Prostate gland (tissue), 2 donors: ENCODE measurements at regions not wholly inside any gene's neighbourhood (a gene's known extent, or its start where the extent isn't known, plus 50 kb on each side); places are given as distances from the start of the nearest gene placed in this dataset.
"Not testable (repeated sequence)": the region's sequence is repeated elsewhere in the genome, so short reads cannot be mapped to it uniquely, and the experiment has no call there.

Experiments used
- DNase-seq: peaks from one replicate; pipeline ENCODE4 v3.0.0-alpha.2; 2019; ENCODE audit warnings: low spot score
- H3K27ac ChIP-seq, 2 donors: fragments of 200-600 bp; sonication (generic); 2 replicates each; pipeline ENCODE4 v1.5.1; 2017 to 2019
- H3K27me3 ChIP-seq: fragments of 200-600 bp; sonication (generic); replicated peaks from 2 replicates; pipeline ENCODE4 v1.5.1; 2019; ENCODE audit not compliant: insufficient read depth
- H3K36me3 ChIP-seq, 2 donors: fragments of 200-600 bp; sonication (generic); 1 replicate in 1 of 2; 2 replicates in 1 of 2; pipeline versions ENCODE4 v1.5.1 to v1.8.1; 2017 to 2019
- H3K4me1 ChIP-seq: fragments of 200-600 bp; sonication (generic); replicated peaks from 2 replicates; pipeline ENCODE4 v1.5.1; 2019
- H3K4me3 ChIP-seq, 2 donors: fragments of 200-600 bp; sonication (generic); 2 replicates each; pipeline ENCODE4 v1.5.1; 2017 to 2019
- H3K9me3 ChIP-seq: fragments of 200-600 bp; sonication (generic); 2 replicates; pipeline ENCODE4 v1.5.1; 2017
- POLR2A ChIP-seq: fragments of 450-650 bp; IDR thresholded peaks from one replicate; pipeline ENCODE4 v1.6.1; 2016; ENCODE audit warnings: antibody characterized with exemption, mild to moderate bottlenecking
- POLR2AphosphoS5 ChIP-seq: sonication (generic); formaldehyde crosslinking; IDR thresholded peaks from one replicate; pipeline ENCODE4 v1.6.1; 2017; ENCODE audit warnings: antibody characterized with exemption
- WGBS: methylation state at CpG from one replicate; pipeline ENCODE4 v1.1.5; 2018; 5-methylcytosine and 5-hydroxymethylcytosine counted together
- intact Hi-C: fragments of 100-400 bp; cut with DNase I; formaldehyde crosslinking; loops from one replicate; pipeline ENCODE4 v1.14.2; 2022
- TF ChIP-seq, protein P1 (sequence below), 4 experiments: fragments of 200-600 bp in 2 of 4; fragments of 450-650 bp in 2 of 4; sonication (generic) in 2 of 4; IDR thresholded peaks; 1 replicate in 3 of 4; 2 replicates in 1 of 4; pipeline ENCODE4 v1.5.1; 2016 to 2019; ENCODE audit warnings: antibody characterized with exemption in 4 of 4, mild to moderate bottlenecking in 2 of 4, moderate library complexity in 2 of 4

DNA sequence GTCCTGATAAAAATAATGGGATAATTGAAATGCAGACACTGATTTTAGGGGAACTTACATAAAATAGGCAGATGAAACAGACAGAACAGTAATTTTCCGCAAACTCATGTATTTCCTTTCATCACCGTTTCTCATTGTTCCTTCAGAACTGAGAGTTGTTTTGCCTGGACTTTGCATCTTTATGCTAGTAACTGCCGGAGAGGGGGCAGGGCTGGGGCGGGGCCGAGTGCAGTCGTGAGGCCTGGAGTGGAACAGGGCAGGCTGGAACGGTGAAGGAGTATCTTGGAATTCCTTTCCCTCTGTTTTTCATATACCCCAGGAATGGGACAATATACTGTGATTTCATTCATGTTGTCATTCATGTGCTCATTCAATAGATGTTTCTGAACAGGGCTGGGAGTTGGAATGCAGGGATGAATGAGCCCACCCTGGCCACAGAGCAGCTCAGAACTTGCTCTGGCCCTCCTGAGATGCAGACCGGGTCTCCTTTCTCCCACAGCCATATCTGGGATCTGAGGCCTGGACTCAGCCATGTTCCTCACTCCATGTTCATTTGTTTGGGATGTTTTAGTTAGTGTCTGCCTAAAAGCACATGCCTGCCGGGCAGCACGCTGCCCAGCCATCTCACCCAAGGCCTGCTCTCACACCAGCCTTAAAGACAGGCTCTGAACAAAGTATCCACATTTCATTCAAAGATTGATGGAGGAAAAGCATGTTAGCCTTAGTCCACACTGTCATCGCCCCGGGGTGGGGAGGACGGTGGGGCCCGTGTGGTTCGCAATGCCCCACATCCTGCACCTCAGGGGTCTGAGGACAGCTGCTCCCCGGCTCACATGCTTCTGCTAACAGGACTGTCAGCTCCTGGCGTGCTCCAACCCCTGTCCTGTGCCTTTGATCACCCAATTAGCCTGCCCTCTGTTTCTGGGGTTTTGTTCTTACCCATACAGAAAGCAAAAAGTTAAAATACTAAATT is 92.9 kb downstream of the SOX1 start:
- Histone ChIP-seq H3K27me3 (no peaks in the 10 kb centered on the region), H3K36me3 (no peaks in the 10 kb centered on the region), H3K9me3 (no peaks in the 10 kb centered on the region), H3K4me1 (no peaks in the 10 kb centered on the region), H3K27ac (no peak overlapping the region), H3K4me3 (no peak overlapping the region)
- no peak for TF ChIP-seq POLR2AphosphoS5
- no peak for TF ChIP-seq POLR2A
- TF ChIP-seq, protein P1, sequence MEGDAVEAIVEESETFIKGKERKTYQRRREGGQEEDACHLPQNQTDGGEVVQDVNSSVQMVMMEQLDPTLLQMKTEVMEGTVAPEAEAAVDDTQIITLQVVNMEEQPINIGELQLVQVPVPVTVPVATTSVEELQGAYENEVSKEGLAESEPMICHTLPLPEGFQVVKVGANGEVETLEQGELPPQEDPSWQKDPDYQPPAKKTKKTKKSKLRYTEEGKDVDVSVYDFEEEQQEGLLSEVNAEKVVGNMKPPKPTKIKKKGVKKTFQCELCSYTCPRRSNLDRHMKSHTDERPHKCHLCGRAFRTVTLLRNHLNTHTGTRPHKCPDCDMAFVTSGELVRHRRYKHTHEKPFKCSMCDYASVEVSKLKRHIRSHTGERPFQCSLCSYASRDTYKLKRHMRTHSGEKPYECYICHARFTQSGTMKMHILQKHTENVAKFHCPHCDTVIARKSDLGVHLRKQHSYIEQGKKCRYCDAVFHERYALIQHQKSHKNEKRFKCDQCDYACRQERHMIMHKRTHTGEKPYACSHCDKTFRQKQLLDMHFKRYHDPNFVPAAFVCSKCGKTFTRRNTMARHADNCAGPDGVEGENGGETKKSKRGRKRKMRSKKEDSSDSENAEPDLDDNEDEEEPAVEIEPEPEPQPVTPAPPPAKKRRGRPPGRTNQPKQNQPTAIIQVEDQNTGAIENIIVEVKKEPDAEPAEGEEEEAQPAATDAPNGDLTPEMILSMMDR (IDR thresholded peaks at IDR 0.05): no peak
- DNase-seq: no peak
- intact Hi-C loops: no loop called here
- 61% methylated on average over 17 of the region's 17 CpGs for WGBS

DNA sequence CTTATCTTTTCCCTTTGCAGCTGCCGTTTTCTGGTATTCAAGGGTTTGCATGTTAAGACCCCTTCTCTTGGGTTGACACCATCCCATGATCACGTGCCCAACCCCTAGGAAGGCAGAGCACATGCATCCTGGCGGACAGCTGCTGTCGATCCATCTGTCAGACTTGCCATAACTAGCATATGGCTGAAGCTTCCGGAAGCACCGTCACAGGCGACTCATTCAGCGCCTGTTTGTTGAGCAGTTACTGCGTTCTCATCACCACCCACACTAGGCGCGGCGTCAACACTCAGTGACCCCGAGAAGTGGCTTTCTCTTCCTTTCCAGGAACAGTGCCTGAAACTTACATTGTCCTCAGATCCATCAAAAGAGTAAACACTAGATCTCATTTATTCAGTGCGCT is 93.6 kb downstream of the SOX1 start:
- TF ChIP-seq, protein P1 (IDR thresholded peaks at IDR 0.05): no peak
- Histone ChIP-seq H3K4me1 (no peaks in the 10 kb centered on the region), H3K36me3 (no peaks in the 10 kb centered on the region), H3K4me3 (no peak overlapping the region), H3K9me3 (no peaks in the 10 kb centered on the region), H3K27ac (no peak overlapping the region), H3K27me3 (no peaks in the 10 kb centered on the region)
- DNase-seq: no peak
- intact Hi-C loops: no loop called here
- 76% methylated on average over 14 of the region's 14 CpGs for WGBS

GRCh38 chr13:112161521-112162301 is 94.8 kb downstream of the SOX1 start:
- Histone ChIP-seq H3K27ac (no peak overlapping the region), H3K36me3 (no peaks in the 10 kb centered on the region), H3K4me1 (no peaks in the 10 kb centered on the region), H3K9me3 (no peaks in the 10 kb centered on the region), H3K27me3 (peaks cover 2% of the 10 kb centered on the region), H3K4me3 (no peak overlapping the region)
- WGBS: 58% methylated on average over 21 of the region's 21 CpGs
- TF ChIP-seq POLR2AphosphoS5: no peak
- no peak for TF ChIP-seq POLR2A
- TF ChIP-seq, protein P1 (IDR thresholded peaks at IDR 0.05): no peak
- no peak for DNase-seq
- intact Hi-C loops: no loop called here

GRCh38 chr13:112163691-112164660 is 97.0 kb downstream of the SOX1 start:
- H3K9me3 ChIP-seq, intact Hi-C loops, H3K27me3 ChIP-seq, DNase-seq, H3K4me1 ChIP-seq, H3K27ac ChIP-seq, H3K36me3 ChIP-seq, H3K4me3 ChIP-seq: not testable (repeated sequence)
- WGBS: 96% methylated on average over 94 of the region's 97 CpGs

- no peak overlapping the region for H3K4me3 ChIP-seq
- no peak overlapping the region for H3K27ac ChIP-seq
- intact Hi-C loops: no loop called here
- H3K36me3 ChIP-seq: no peaks in the 10 kb centered on the region
- TF ChIP-seq POLR2AphosphoS5: no peak
- TF ChIP-seq POLR2A: no peak
- TF ChIP-seq, protein P1 (IDR thresholded peaks at IDR 0.05): no peak
- 67% methylated on average over 8 of the region's 9 CpGs for WGBS
- no peaks in the 10 kb centered on the region for H3K9me3 ChIP-seq
- H3K4me1 ChIP-seq: no peaks in the 10 kb centered on the region
- peaks cover 2% of the 10 kb centered on the region for H3K27me3 ChIP-seq
- no peak for DNase-seq
Measured at GRCh38 chr13:112165712-112166111, 98.8 kb downstream of the SOX1 start.
